Activated T-cell treated with anti-CD3 and anti-CD28 coated beads, Interleukin-2, amount 50 U/mL, for 1 hour (primary cell): ENCODE measurements at regions not wholly inside any gene's neighbourhood (a gene's known extent, or its start where the extent isn't known, plus 50 kb on each side); places are given as distances from the start of the nearest gene placed in this dataset.

ENCODE experiments used
- DNase-seq: peaks from one replicate; pipeline ENCODE4 v3.0.0-alpha.2; 2020

DNA sequence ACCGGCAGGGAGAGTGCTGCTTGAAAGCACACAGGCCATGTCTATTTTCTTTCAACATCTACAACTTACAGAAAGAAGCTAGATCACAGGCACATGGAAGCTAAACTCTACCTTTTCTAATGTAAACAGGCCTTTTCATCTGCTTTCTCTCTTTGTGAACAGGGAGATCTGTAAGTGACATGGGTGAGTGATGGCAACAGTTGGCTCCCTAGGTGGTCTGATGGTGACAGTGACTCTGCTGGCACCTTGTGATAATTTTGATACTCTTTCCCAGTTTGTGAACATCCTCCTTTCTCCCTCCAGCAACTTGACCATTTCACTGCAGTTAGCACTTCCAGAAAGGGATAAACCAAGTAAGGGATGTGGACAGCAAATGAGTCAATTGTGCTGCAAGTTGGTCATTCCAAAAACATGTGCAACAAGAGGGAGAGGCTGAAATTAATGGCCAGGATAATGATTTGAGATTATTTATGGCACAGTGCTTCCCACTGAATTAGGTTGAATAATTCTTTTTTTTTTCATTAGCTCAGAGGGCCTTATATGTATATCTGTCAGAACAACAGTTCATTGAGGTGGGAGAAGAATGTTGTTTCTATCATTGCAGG lies 89.5 kb downstream of the XCL2 start:
- DNase-seq, result no peak

DNA sequence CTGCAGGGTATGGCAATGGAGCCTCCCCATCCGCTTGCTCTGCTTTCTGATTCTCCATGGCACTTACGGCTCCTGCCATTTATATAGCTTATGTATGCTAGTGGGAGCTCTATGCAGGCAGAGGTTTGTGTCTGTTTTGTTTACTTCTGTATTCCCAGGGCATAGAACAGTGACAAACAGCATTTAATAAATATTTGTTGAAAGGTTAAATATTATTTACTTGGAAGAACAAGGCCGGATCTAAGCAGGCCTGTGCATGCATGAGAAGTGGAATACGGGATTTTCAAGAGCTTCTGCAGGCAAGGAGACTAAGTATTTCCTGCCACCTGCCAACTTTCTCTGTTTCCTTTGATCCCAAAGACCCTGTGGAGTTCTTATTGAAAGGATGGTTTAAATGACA lies 90.7 kb downstream of the XCL2 start:
- no peak for DNase-seq

DNA sequence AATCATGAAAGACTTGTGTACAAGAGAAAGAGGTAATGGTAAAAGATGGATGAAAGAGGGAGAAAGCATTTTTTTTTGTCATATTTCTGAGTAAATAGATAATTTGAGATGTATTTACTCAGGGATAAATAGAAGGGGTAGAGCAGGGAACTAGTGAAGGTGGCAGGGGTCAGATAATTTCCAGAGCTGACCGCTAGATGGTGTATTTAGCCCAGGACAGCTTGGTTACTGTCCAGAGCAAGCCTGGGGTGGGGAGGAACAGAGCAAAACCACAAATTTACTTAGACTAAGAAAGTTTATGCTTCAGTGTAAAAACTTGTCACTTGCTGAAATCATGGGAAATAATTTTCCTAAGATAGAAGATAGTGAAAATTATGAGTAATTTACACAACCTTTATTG lies 91.5 kb downstream of the XCL2 start:
- DNase-seq, result no peak

DNA sequence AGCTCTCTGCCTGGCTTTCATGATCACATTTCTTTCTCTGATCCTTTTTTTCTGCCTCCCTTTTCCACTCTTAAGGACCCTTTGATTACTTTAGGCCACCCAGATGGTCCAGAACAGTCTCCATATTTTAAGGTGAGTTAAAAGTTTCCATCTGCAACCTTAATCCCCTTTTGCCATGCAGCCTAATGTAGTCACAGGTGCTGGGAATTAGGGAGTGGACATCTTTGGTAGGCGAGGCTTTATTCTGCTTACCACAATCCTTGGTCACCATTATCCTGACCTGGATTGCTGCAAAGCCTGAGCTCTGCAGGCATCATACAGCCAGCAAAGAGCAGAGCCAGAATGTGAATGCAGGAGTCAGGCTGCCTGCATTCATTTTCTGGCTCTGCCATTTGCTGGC lies 95.9 kb downstream of the XCL2 start:
- DNase-seq, result no peak

DNA sequence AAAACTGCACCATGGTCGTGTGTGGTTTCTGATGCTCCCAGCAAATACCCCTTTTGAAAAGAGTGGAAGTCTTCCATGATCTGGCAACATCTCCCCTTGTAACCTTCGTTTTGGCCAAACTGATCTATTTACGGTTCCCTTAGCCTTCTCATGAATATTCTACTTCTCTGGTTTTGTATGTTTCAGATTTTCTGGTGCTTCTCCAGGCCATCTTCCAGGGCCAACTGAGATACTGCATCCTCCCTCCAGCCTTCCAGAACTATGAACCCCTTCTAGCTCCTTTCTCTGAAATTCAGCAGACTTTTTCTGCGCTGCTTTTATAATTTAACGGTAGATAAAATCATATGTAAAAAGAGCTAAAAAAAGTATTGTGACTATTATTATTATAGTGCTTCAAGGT lies 97.7 kb downstream of the XCL2 start:
- no peak for DNase-seq

DNA sequence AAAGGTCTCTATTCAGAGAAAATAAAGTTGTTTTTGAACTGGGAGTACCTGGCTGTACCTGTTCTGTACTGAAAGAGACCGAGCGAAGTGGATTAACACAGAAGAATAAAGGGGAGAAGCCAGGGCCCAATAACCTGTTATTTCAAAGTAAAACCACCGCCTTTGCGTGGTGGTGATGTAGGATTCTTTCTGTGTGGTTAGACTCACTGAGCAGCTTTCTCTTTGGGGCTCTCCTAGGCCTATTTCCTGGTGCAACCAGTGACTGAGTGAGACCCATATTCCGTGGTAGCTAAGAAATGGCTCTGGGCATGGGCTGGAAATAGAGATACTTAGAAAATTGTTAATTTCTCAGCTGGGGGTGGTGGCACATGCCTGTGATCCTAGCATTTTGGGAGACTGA lies 99.9 kb downstream of the XCL2 start:
- DNase-seq, result no peak

DNA sequence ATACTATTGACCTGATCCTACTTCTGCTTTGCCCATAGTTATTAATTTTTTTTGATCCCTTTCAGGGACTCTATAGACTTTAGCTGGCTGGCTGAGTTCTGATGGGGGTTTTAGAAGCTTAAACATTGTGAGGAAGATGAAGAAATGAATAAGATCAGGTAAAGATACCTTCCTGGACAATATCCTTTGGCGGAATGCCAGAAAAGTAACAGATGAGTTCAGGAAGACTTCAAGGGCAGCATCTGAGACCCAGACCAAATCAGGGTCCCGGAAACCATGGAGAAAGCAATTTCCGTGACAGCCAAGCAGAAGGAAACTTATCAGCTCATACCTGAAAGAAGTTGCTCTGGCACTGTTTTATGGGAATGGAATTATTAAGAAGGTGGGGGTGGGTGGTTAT lies 100.4 kb downstream of the XCL2 start:
- DNase-seq, result no peak

DNA sequence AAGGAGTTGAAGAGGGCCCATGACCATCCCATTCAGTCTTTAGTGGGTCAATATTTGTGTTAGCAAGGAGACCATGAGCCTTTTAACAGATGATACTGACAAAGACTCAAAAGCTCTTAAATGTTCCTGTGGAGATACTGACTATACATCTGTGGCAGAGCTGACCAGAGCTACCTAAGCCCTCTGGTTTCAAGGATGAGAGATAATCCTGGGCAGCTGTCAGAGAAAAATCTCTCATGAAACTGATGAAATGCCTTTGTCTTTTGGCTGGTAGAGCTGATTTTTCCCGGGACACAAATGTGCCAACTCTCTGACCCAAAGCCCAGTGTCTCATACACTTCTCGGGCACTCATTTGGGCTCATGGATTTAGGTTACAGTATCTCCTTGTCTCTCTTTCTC lies 100.9 kb downstream of the XCL2 start:
- DNase-seq, result no peak

DNA sequence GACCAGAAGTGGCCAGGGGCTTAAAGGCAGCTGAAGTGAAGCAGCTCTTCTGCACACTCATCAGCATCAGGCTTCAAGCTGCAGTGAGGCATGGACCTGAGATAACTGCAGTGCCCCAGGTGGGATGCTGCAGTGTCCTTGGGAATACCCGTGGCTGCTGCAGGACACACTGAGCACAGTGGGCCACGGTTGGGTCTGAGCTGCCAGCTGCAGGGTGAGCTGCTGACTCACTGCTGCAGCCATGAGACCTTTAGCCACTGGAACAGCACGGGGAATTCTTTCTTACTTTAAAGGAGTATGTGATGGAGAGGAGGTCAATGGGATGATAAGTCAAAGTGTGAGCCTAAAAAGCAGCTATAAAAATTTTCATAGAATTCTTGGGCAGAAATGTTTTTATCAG lies 102.1 kb downstream of the XCL2 start:
- no peak for DNase-seq

DNA sequence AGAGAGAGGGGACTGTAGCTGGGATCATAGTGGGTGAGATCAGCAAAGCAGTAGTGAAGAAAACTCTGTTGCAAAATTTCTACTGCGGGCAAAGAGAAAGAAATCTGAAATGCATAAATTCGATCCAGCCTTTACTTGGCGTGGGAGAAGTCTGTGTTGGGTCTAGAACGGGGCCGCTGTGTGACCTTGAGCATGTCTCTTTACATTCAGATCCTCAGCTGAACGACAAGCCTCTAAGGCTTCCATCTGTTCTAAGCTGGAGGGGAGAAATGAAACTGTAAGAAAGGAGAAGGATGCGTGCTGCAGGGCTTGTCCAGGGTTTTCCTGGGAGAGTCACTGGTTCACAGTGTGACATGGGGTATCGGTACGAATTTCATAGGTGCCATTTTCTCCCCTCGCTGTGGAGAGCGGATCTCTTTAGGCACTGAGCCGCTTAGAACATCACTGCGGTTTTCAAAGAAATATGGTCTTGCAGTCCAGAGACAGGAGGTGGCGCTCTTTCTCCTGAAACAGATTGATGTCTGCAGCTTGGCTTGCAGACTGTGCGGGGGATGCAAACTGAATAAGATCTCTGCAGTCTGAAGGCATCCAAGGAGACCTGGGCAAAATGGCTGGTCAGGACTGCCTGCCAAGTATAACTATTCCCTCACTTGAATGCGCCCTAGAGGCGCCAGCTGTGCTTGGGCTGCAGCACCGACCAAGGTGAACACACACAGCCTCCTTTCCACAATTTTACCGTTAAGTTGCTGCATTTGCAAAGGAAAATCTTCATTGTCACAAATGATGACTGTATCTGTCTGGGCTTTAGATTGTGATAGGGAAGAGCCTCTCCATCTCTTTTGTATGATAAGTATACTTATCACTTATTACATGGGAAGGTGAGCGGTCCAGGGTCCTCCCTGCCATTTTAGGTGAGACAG lies 104.1 kb downstream of the XCL2 start:
- DNase-seq, result peak; percentile 70

DNA sequence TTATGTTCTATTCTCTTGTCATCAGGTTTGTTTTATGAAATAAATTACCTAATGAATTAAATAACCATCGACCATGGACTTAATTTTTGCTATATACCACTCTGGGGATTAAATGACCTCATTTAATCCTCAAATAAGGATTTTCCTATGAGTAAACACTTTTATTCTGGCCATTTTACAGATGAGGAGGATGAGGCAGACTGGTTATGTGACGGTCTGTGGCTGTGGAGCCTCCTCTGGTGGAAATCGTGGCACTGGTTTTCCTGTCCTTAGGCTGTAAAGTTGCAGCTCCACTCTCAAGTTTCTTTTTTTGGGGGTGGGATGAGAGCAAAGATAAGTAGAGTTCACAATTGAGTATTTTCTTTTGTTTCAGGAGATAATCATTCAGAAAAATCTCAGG lies 105.2 kb downstream of the XCL2 start:
- DNase-seq, result no peak

DNA sequence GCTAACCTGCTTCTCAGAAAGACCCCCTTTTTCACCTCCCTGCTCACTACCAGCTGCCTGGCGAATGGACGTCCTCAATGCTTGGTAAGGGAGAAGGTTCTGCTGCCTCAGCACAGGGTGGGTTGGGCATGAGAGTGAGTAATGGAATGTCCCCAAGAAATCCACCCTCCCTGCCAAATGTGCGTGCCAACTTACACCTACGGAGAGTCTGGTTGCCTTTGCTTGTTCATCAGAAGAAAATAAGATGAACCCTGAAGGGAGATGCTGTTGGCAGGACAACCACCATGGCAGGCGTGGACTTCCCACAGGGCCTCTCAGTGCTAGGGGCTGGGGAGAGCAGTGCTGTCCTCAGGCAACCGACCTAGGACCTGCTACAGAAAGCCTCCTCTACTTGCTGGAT lies 106.0 kb downstream of the XCL2 start:
- no peak for DNase-seq

DNA sequence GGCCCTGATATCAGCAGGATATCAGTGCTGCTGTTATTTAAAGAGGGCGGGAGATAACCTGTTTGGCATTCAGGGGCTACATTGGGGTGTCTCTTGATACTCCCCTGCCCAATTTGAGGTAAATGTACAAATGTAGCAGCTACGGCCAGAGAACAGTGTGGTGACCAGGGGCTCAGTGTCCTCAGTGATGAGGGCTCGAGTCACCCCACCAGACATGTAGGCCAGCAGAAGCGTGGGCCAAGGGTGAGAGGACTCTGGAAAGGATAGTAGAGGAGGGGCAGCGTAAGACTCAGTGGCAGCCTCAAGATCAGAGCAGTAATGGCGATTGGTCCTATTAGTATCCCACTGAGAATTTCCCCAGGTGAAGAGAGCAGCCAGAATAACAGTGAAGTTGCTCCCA lies 108.4 kb downstream of the XCL2 start:
- no peak for DNase-seq

DNA sequence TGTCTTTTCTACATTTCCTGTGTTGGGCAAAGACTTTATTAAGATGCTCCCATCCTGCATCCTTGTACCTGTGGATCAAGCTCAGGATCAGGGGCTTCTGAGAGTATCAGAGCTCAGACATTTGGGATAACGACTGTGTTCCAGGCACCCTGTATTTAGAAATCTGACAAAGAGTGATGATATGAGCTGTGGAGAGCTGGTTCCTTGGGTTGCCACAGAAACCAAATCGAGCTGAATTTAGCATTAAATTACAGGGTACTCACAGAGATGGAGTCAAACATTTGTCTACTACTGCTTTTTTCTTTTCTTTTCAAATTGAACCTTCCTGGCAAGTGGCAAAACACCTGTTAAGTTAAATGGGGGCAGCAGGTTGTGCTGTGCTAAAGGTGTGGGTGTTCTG lies 110.6 kb downstream of the XCL2 start:
- no peak for DNase-seq

DNA sequence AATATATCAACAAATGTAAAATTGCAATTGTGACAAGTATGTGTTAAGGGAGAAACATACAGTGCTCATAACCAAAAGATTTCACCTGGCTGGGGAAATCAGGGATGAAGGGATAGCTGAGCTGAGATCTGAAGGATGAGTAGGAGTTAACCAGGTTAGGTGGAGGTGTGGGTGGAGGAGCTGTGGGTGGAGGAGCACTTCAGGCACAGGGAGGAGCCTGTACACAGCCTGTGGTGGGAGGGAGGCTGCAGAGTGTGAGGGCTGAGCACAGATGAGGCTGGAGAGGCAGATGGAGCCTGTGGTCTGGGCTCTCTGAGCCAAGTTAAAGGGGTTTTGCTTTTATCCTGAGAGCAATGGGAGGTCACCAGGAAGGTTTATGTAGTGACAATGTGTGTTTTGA lies 111.9 kb downstream of the XCL2 start:
- no peak for DNase-seq

DNA sequence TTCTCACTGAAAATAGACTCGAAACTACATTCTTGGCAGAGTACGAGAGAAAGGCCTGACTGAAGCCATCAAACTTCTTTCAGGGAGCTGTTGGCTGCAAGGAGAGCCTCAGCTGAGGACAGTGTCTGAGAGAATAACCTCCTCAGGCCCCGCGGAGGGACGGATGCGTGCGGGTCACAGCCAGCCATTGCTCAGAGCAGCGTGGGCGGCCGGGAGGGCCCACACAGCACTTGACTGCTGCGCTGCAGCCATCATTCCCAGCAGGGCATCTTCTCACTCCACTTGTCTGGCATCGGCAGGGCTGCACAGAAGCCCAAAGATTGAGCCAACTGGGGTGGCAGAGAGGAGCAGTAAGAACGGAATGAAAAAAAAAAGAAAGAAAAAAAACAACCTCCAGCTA lies 113.5 kb downstream of the XCL2 start:
- DNase-seq, result no peak

DNA sequence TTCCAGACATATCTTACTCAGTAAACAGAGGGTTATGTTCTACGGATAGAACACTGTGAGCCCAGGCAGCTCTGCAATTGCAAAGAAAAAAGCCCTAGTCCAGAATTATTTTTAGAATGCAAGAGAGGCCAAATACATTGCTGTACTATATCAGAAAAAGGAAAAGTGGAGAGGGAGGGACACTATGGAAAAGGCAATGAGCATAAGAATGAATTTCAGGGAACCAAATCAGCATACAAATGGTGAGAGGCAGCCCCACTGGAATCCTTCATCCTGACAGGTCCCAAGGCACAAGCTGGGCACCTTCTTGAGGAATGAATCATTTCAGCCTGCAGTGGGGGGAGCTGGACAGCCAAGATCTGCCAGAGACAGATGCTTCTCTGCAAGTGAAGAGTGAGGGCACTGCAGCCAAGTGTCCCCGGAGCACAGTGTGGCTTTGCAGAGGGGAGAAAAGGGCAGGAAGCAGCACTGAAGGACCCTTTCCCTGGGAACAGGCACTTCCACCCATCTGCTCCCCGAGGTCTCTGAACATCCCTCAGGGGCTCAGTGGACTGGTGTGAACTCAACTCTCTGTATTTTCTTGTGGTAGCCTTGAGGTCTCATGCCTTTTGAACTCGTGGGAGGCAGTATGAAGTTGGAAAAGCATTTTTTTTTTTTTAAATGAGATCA lies 115.6 kb downstream of the XCL2 start:
- no peak for DNase-seq

DNA sequence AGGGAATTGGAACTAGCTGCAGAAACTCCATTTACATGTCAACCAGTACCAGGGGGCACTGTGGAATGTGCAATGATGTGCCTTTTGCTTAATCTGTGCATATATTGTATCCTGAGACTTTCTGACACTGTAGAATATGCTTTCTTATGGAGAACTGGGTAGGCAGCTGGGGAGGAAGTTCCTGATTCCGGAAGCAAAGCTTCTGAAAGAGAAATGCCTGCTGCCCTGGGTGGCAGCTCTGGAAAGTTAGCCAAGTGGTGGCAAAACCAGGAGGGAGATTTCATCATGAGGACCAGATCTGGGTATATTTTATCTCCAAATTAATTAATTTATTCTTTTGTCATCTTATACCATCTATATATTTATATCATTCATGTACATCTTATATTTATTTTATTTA lies 116.7 kb downstream of the XCL2 start:
- no peak for DNase-seq

DNA sequence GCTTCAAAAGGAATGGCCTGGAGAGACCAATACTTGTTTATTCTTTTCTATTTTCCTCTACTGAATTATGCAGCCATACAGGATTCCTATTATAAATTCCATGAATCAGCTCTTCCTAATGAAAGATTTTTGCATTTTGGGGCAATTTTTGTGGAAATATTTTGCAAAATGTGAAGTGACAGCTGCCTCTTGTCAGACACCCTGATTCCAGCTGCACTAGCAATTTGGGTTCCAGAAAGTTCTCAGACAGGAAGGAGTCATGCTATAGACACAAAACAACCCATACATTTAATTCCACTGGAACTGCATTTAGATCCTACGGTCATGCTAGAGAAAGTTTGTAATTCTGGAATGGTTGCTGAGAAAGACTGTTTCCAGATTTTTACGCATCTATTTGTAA lies 119.5 kb downstream of the XCL2 start:
- DNase-seq, result no peak

DNA sequence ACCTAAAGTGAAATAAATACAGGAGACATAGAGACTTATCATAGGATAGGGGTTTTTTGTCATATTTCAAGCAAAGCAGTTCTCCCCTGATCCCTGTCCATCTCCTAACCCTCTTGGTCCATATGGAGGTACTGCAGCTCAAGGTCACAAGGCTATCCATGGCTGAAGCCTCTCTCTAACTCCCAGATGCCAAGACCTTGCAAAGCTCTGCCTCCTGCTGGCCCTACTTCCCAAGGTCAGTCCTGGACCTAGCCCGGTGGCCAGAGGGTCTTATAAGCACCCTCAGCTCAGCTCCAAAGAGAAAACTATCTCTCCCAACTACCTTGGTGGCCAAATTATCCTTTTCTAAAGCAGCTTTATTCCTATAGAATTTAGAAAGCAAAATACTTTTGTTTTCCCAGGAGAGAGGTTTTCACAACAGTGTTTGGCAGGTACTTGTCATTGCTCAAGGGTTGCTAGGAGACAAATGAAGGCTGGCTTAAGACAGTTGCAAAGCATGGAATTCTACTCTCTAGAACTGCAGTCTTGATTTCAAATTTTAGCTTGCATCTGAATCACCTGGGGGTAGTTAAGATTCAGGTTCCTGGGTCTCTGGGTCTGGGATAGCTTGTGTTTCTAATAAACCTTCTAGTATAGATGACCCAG lies 121.5 kb downstream of the XCL2 start:
- no peak for DNase-seq

DNA sequence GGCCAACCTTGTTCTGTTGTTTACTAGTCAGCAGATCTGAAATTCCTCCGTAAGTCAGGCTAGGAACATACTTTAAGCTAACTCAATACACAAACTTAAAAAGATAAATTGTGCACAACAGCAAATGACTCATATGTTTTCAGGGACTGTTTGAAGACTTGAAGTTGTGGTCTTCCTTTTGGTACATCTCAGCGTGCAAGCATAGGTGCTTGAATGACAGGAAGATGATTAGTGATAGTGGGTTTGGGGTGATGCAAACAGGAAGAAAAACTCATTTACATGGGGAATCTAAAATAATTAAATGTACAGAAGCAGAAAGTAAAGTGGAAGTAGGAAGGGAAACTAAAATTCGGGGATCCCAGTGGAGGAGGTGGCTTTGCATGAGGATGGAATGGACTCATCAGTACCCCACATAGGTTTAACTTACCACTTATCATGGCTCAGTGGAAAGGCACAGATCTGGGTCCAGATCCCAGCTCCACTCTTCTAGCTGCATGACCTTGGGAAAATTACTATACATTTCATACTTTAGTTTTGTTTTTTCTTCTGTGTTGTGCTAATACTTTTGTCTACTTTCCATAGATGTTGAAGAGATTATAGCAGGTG lies 122.3 kb downstream of the XCL2 start:
- DNase-seq, result no peak

DNA sequence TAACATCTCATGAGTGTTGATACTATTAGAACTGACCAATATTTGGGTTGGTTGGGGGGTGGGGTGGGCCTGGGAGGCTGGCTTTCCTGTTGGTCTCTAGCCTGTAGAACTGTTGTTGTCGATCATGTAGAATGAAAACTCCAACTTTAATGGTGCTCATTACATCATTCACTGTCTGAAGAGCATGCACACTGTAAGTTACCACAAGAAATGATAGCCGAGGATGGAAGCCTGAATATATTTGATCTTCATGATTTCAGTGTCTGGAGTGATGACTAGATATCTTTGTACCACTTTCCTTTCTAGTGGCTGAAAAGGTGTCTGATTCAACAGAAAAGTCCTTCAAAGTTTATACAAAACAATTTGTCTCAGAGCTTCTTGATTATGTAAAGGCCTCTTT lies 123.6 kb downstream of the XCL2 start:
- DNase-seq, result no peak

DNA sequence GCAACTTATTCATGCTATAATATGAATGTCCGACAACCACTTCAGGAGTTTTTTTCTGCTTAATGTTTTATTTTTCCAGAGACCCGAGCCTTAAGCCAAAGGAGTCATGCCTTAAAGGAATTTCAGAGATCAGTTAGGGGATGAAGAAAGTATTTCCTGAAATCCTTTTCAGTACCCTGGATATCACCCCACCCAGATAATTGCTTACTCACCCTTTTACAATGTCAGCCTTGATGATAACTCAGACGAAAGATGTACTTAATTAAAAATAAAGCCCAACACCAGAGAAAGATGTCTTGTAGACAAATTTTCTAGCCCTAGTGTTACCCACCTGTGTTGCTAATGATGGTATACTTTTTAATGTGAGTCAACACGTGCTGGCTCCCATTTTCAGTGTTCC lies 124.1 kb downstream of the XCL2 start:
- DNase-seq, result no peak
